PC-3 (cell line): ENCODE measurements at regions not wholly inside any gene's neighbourhood (a gene's known extent, or its start where the extent isn't known, plus 50 kb on each side); places are given as distances from the start of the nearest gene placed in this dataset.

Source experiments
- EZH2 ChIP-seq: fragments of 300-600 bp; sonication (generic); IDR thresholded peaks from one replicate; pipeline ENCODE4 v1.6.1; 2017; ENCODE audit warnings: antibody characterized with exemption, mild to moderate bottlenecking, low read length; ENCODE audit not compliant: unreplicated experiment
- EZH2phosphoT487 ChIP-seq: fragments of 300-600 bp; sonication (generic); IDR thresholded peaks from 2 replicates; pipeline ENCODE4 v1.6.1; 2018; ENCODE audit warnings: mild to moderate bottlenecking, antibody characterized with exemption, low read length, borderline replicate concordance
- TF ChIP-seq, protein P1 (sequence below): fragments of 300-600 bp; sonication (generic); conservative IDR thresholded peaks from 2 replicates; pipeline ENCODE4 v1.5.1; 2017; ENCODE audit warnings: antibody characterized with exemption, low read depth, mild to moderate bottlenecking, low read length

GRCh38 chr5:106135473-106135872, 1535.3 kb downstream of the EFNA5 start:
- TF ChIP-seq, protein P1, sequence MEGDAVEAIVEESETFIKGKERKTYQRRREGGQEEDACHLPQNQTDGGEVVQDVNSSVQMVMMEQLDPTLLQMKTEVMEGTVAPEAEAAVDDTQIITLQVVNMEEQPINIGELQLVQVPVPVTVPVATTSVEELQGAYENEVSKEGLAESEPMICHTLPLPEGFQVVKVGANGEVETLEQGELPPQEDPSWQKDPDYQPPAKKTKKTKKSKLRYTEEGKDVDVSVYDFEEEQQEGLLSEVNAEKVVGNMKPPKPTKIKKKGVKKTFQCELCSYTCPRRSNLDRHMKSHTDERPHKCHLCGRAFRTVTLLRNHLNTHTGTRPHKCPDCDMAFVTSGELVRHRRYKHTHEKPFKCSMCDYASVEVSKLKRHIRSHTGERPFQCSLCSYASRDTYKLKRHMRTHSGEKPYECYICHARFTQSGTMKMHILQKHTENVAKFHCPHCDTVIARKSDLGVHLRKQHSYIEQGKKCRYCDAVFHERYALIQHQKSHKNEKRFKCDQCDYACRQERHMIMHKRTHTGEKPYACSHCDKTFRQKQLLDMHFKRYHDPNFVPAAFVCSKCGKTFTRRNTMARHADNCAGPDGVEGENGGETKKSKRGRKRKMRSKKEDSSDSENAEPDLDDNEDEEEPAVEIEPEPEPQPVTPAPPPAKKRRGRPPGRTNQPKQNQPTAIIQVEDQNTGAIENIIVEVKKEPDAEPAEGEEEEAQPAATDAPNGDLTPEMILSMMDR: no peak
- TF ChIP-seq EZH2: no peak
- no peak for TF ChIP-seq EZH2phosphoT487
